GM12891 (cell line): ENCODE measurements at regions not wholly inside any gene's neighbourhood (a gene's known extent, or its start where the extent isn't known, plus 50 kb on each side); places are given as distances from the start of the nearest gene placed in this dataset.

Experiments used
- PAX5 ChIP-seq: IDR thresholded peaks from 2 replicates; pipeline ENCODE4 v1.6.1; 2011; ENCODE audit warnings: low read length, moderate library complexity, mild to moderate bottlenecking; ENCODE audit not compliant: insufficient read depth, severe bottlenecking
- POLR2A ChIP-seq: IDR thresholded peaks from 2 replicates; pipeline ENCODE4 v1.6.1; 2011; ENCODE audit warnings: low read depth, low read length, control low read depth
- POLR2AphosphoS5 ChIP-seq: IDR thresholded peaks from 2 replicates; pipeline ENCODE4 v1.6.1; 2011; ENCODE audit warnings: low read depth, low read length, control low read depth
- POU2F2 ChIP-seq: IDR thresholded peaks from 2 replicates; pipeline ENCODE4 v1.6.1; 2011; ENCODE audit warnings: low read depth, mild to moderate bottlenecking, control low read depth, low read length, moderate library complexity
- SPI1 ChIP-seq: IDR thresholded peaks from 2 replicates; pipeline ENCODE4 v1.6.1; 2011; ENCODE audit warnings: low read depth, low read length, control low read depth
- TAF1 ChIP-seq: IDR thresholded peaks from 2 replicates; pipeline ENCODE4 v1.6.1; 2011; ENCODE audit warnings: low read depth, low read length, control low read depth

DNA sequence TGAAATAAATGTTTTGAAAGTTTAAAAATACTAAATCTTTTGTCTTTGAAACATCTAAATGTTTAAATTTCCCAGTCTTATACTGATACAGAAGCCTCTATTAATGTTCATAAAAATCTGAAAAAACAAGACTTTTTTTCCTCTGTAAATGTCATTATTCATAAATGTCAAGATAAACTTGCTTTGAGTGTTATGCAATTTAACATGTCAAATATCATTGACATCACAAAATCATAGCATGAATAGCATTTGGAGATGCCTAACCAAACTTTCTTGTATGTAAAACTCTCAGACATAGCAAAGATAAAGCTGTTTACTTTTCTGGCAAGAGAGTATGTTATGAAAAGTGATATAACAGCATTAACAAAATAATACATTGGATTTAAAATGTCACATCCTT lies 128.0 kb upstream of the CDH19 start:
- TF ChIP-seq POLR2AphosphoS5, result no peak
- TF ChIP-seq SPI1, result no peak
- TF ChIP-seq TAF1, result no peak
- no peak for TF ChIP-seq POLR2A
- TF ChIP-seq PAX5, result no peak
- TF ChIP-seq POU2F2, result no peak
